SK-N-SH (cell line): ENCODE measurements at regions not wholly inside any gene's neighbourhood (a gene's known extent, or its start where the extent isn't known, plus 50 kb on each side); places are given as distances from the start of the nearest gene placed in this dataset.

Experiments
- CTCF ChIA-PET: fragments of 300-600, 350-600 bp; formaldehyde crosslinking; extraction: SDS; loops from one replicate; lab custom pipeline; 2021; lab: Yijun Ruan, JAX
- POLR2A ChIA-PET: fragments of 350-600 bp; sonication (Branson Sonifier 250); formaldehyde crosslinking; extraction: SDS; loops from one replicate; lab custom pipeline; 2020; ENCODE audit warnings: antibody characterized with exemption, inconsistent platforms; lab: Yijun Ruan, JAX
- DNase-seq: peaks from one replicate; pipeline ENCODE4 v3.0.0; 2012
- H2AFZ ChIP-seq: fragments of 200-600 bp; sonication (generic); 2 replicates; pipeline ENCODE4 v1.8.1; 2016; ENCODE audit warnings: antibody characterized with exemption, mild to moderate bottlenecking, low read depth
- H3F3A ChIP-seq: fragments of 200-600 bp; sonication (generic); replicated peaks from 2 replicates; pipeline ENCODE3; 2016; ENCODE audit warnings: antibody characterized with exemption, mild to moderate bottlenecking; ENCODE audit not compliant: insufficient read depth
- H3K27ac ChIP-seq, 2 experiments: fragments of 200-500 bp in 1 of 2; fragments of 200-600 bp in 1 of 2; sonication (Bioruptor generic) in 1 of 2; sonication (generic), shearing (Covaris generic) in 1 of 2; 2 replicates each; pipeline versions ENCODE4 v1.5.1 to v1.6.1; 2014 to 2016; ENCODE audit warnings: low read depth in 2 of 2, inconsistent platforms in 1 of 2, low read length in 1 of 2, mild to moderate bottlenecking in 1 of 2, mixed read lengths in 1 of 2
- H3K27me3 ChIP-seq: fragments of 200-600 bp; sonication (generic), shearing (Covaris generic); 2 replicates; pipeline ENCODE4 v1.6.1; 2016; ENCODE audit warnings: mixed run types; ENCODE audit not compliant: insufficient read depth
- H3K36me3 ChIP-seq, 2 experiments: fragments of 200-500 bp in 1 of 2; fragments of 200-600 bp in 1 of 2; sonication (Bioruptor generic) in 1 of 2; sonication (generic) in 1 of 2; replicated peaks in 1 of 2; 2 replicates each; pipeline versions ENCODE3 to v1.5.1; 2014 to 2016; ENCODE audit warnings: low read length in 1 of 2, mild to moderate bottlenecking in 1 of 2; ENCODE audit not compliant: insufficient read depth in 2 of 2, control insufficient read depth in 1 of 2
- H3K4me1 ChIP-seq, 2 experiments: fragments of 200-500 bp in 1 of 2; fragments of 200-600 bp in 1 of 2; sonication (Bioruptor generic) in 1 of 2; sonication (generic), shearing (Covaris generic) in 1 of 2; 2 replicates each; pipeline versions ENCODE4 v1.5.1 to v1.6.1; 2014 to 2016; ENCODE audit warnings: low read depth in 1 of 2, low read length in 1 of 2, mixed run types in 1 of 2; ENCODE audit not compliant: insufficient read depth in 2 of 2, control insufficient read depth in 1 of 2
- H3K4me2 ChIP-seq: fragments of 200-600 bp; sonication (generic), shearing (Covaris generic); 2 replicates; pipeline ENCODE4 v1.6.1; 2017; ENCODE audit warnings: mixed run types
- H3K4me3 ChIP-seq, 2 experiments: fragments of 200-500 bp in 1 of 2; fragments of 200-600 bp in 1 of 2; sonication (Bioruptor generic) in 1 of 2; sonication (generic), shearing (Covaris generic) in 1 of 2; 2 replicates each; pipeline versions ENCODE4 v1.5.1 to v1.8.1; 2014 to 2016; ENCODE audit warnings: low read depth in 2 of 2, inconsistent platforms in 1 of 2, low read length in 1 of 2, mild to moderate bottlenecking in 1 of 2, mixed read lengths in 1 of 2, moderate library complexity in 1 of 2
- H3K79me2 ChIP-seq: fragments of 200-600 bp; sonication (generic); 2 replicates; pipeline ENCODE4 v1.8.1; 2017; ENCODE audit warnings: mild to moderate bottlenecking; ENCODE audit not compliant: insufficient read depth
- H3K9ac ChIP-seq: fragments of 200-600 bp; sonication (generic); 2 replicates; pipeline ENCODE4 v1.6.1; 2017; ENCODE audit warnings: mixed run types
- H3K9me2 ChIP-seq: fragments of 200-600 bp; sonication (generic); 2 replicates; pipeline ENCODE4 v1.6.1; 2017; ENCODE audit warnings: mixed run types
- H3K9me3 ChIP-seq: fragments of 200-600 bp; sonication (generic); 2 replicates; pipeline ENCODE4 v1.6.1; 2017; ENCODE audit warnings: mixed run types, mild to moderate bottlenecking, moderate library complexity
- H4K20me1 ChIP-seq: fragments of 200-600 bp; sonication (generic); 2 replicates; pipeline ENCODE4 v1.6.1; 2017; ENCODE audit warnings: mild to moderate bottlenecking, mixed run types; ENCODE audit not compliant: insufficient read depth
- CHD2 ChIP-seq: fragments of 150-350 bp; IDR thresholded peaks from 2 replicates; pipeline ENCODE4 v1.6.1; 2018; ENCODE audit warnings: low read length; ENCODE audit not compliant: partially characterized antibody
- CTCF ChIP-seq: fragments of 200-600 bp; sonication (generic); IDR thresholded peaks from 2 replicates; pipeline ENCODE4 v1.6.1; 2017; ENCODE audit warnings: antibody characterized with exemption, mild to moderate bottlenecking, moderate library complexity
- EP300 ChIP-seq, 2 experiments: IDR thresholded peaks; 2 replicates each; pipeline versions ENCODE4 v1.4.0 to v1.6.1; 2012; ENCODE audit warnings: borderline replicate concordance in 1 of 2, low read depth in 1 of 2, low read length in 1 of 2
- FOSL2 ChIP-seq: IDR thresholded peaks from 2 replicates; pipeline ENCODE4 v1.4.0; 2012; ENCODE audit warnings: low read depth, mild to moderate bottlenecking, moderate library complexity, borderline replicate concordance
- FOXM1 ChIP-seq: IDR thresholded peaks from 2 replicates; pipeline ENCODE4 v1.4.0; 2012; ENCODE audit warnings: low read depth, mild to moderate bottlenecking
- GABPA ChIP-seq: IDR thresholded peaks from 2 replicates; pipeline ENCODE4 v1.4.0; 2012; ENCODE audit warnings: low read depth, mild to moderate bottlenecking
- GATA2 ChIP-seq: sonication (generic); formaldehyde crosslinking; IDR thresholded peaks from 2 replicates; pipeline ENCODE4 v1.5.0; 2020; ENCODE audit warnings: mild to moderate bottlenecking, missing genetic modification reagents
- JUND ChIP-seq: IDR thresholded peaks from 2 replicates; pipeline ENCODE4 v1.4.0; 2012
- PBX3 ChIP-seq: IDR thresholded peaks from 2 replicates; pipeline ENCODE4; 2012
- POLR2AphosphoS5 ChIP-seq: IDR thresholded peaks from 2 replicates; pipeline ENCODE4 v1.6.1; 2012; ENCODE audit warnings: low read depth, low read length
- RAD21 ChIP-seq: IDR thresholded peaks from 2 replicates; pipeline ENCODE4 v1.6.1; 2012; ENCODE audit warnings: mild to moderate bottlenecking, low read length
- RCOR1 ChIP-seq: fragments of 150-350 bp; IDR thresholded peaks from 2 replicates; pipeline ENCODE4 v1.6.1; 2017; ENCODE audit warnings: antibody characterized with exemption, low read length
- RFX5 ChIP-seq: IDR thresholded peaks from 2 replicates; pipeline ENCODE4 v1.6.1; 2012; ENCODE audit warnings: mild to moderate bottlenecking, improper control_type of control experiment, low read length
- RXRA ChIP-seq: IDR thresholded peaks from 2 replicates; pipeline ENCODE4 v1.4.0; 2012; ENCODE audit warnings: low read depth, mild to moderate bottlenecking, borderline replicate concordance
- TAF1 ChIP-seq: IDR thresholded peaks from 2 replicates; pipeline ENCODE4 v1.6.1; 2012; ENCODE audit warnings: low read depth, mild to moderate bottlenecking, low read length, moderate library complexity, borderline replicate concordance
- USF1 ChIP-seq: IDR thresholded peaks from 2 replicates; pipeline ENCODE4 v1.4.0; 2012; ENCODE audit warnings: low read depth, borderline replicate concordance
- ZBTB33 ChIP-seq: IDR thresholded peaks from 2 replicates; pipeline ENCODE4 v1.4.0; 2012; ENCODE audit warnings: low read depth, borderline replicate concordance
- WGBS: methylation state at CpG from one replicate; pipeline ENCODE4 v1.1.6; 2017; ENCODE audit warnings: low lambda C conversion rate; 5-methylcytosine and 5-hydroxymethylcytosine counted together

GRCh38 chr7:16338065-16338464, 83.3 kb downstream of the CRPPA start:
- Histone ChIP-seq H3K27me3 (no peaks in the 10 kb centered on the region), H3K9ac (no peak overlapping the region), H3K9me2 (no peaks in the 10 kb centered on the region), H3K79me2 (no peaks in the 10 kb centered on the region), H3K9me3 (no peaks in the 10 kb centered on the region), H3K4me3 (no peak overlapping the region), H2AFZ (no peak overlapping the region), H3K36me3 (no peaks in the 10 kb centered on the region), H3F3A (no peaks in the 10 kb centered on the region), H3K4me1 (no peaks in the 10 kb centered on the region), H4K20me1 (no peaks in the 10 kb centered on the region), H3K27ac (no peak overlapping the region), H3K4me2 (no peak overlapping the region)
- no peak for TF ChIP-seq TAF1
- no peak for TF ChIP-seq FOXM1
- TF ChIP-seq GABPA, result no peak
- TF ChIP-seq GATA2 (CRISPR knock-in tag), result no peak
- no peak for TF ChIP-seq EP300 (IDR thresholded peaks at IDR 0.05; ENCODE audit: borderline replicate concordance in 1 of 2, low read depth in 1 of 2, low read length in 1 of 2)
- TF ChIP-seq RCOR1, result no peak
- TF ChIP-seq RAD21, result no peak
- no peak for TF ChIP-seq ZBTB33
- TF ChIP-seq USF1, result no peak
- TF ChIP-seq RXRA, result no peak
- TF ChIP-seq PBX3, result no peak
- no peak for TF ChIP-seq CHD2
- TF ChIP-seq RFX5, result no peak
- no peak for TF ChIP-seq JUND
- TF ChIP-seq CTCF, result no peak
- no peak for TF ChIP-seq FOSL2
- TF ChIP-seq POLR2AphosphoS5, result no peak
- POLR2A ChIA-PET, result no interaction called here
- DNase-seq, result no peak
- 47% methylated on average over 1 of the region's 1 CpG for WGBS
- CTCF ChIA-PET, result interaction anchor here (1.5 kb wide), 1 partner anchor 10 kb away, joined by 7 read pairs; no protein-coding TSS in a partner anchor
